WTC11 (cell line): ENCODE measurements at regions not wholly inside any gene's neighbourhood (a gene's known extent, or its start where the extent isn't known, plus 50 kb on each side); places are given as distances from the start of the nearest gene placed in this dataset.

Source experiments
- ATAC-seq: fragments of 200-7000 bp; cut with Tn5 transposase; 2 replicates; pipeline ENCODE4 v1.10.0; 2021; ENCODE audit warnings: mild to moderate bottlenecking, moderate library complexity
- CTCF ChIA-PET: fragments of 300-600 bp; sonication (Branson Sonifier 250); formaldehyde crosslinking; loops from one replicate; lab custom pipeline; 2021; ENCODE audit warnings: antibody characterized with exemption; lab: Charles Lee
- POLR2A ChIA-PET: fragments of 350-600 bp; sonication (Branson Sonifier 250); formaldehyde crosslinking; loops from one replicate; lab custom pipeline; 2021; ENCODE audit warnings: antibody characterized with exemption; lab: Charles Lee
- DNase-seq: peaks from one replicate; pipeline ENCODE4 v3.0.0; 2021; ENCODE audit warnings: low spot score
- H3K27ac Mint-ChIP-seq: 2 replicates; pipeline ENCODE4 v1.8.0; 2021; ENCODE audit warnings: mixed read lengths
- H3K27me3 Mint-ChIP-seq: 2 replicates; pipeline ENCODE4 v1.8.0; 2021; ENCODE audit warnings: low read depth, mild to moderate bottlenecking, moderate library complexity, mixed read lengths
- H3K36me3 Mint-ChIP-seq: 2 replicates; pipeline ENCODE4 v1.8.0; 2021; ENCODE audit warnings: mixed read lengths
- H3K4me1 Mint-ChIP-seq: 2 replicates; pipeline ENCODE4 v1.8.0; 2022; ENCODE audit warnings: mixed read lengths
- H3K4me3 Mint-ChIP-seq: 2 replicates; pipeline ENCODE4 v1.8.0; 2021; ENCODE audit warnings: mild to moderate bottlenecking, moderate library complexity, mixed read lengths
- H3K9me3 Mint-ChIP-seq: 2 replicates; pipeline ENCODE4 v1.8.0; 2021; ENCODE audit warnings: mixed read lengths
- ELF4 ChIP-seq: sonication (generic); formaldehyde crosslinking; IDR thresholded peaks from 2 replicates; pipeline ENCODE4 v1.8.1; 2022; ENCODE audit warnings: low read depth, mild to moderate bottlenecking, moderate library complexity, missing genetic modification reagents
- EMX1 ChIP-seq: fragments of 250-450 bp; sonication (Bioruptor Pico); IDR thresholded peaks from 2 replicates; pipeline ENCODE4 v1.8.0; 2021; ENCODE audit warnings: mild to moderate bottlenecking
- ESRRA ChIP-seq: sonication (generic); formaldehyde crosslinking; IDR thresholded peaks from 2 replicates; pipeline ENCODE4 v1.8.1; 2022; ENCODE audit warnings: mild to moderate bottlenecking, missing genetic modification reagents, borderline replicate concordance
- HMGA2 ChIP-seq: fragments of 250-450 bp; sonication (Bioruptor Pico); IDR thresholded peaks from 2 replicates; pipeline ENCODE4 v1.4.0; 2021; ENCODE audit warnings: mild to moderate bottlenecking, moderate library complexity
- JAZF1 ChIP-seq: fragments of 250-450 bp; sonication (Bioruptor Pico); IDR thresholded peaks from 2 replicates; pipeline ENCODE4 v1.9.0; 2021; ENCODE audit warnings: moderate library complexity, mild to moderate bottlenecking, inconsistent platforms
- SOX15 ChIP-seq: fragments of 250-450 bp; sonication (Bioruptor Pico); IDR thresholded peaks from 2 replicates; pipeline ENCODE4 v1.9.0; 2021; ENCODE audit warnings: mild to moderate bottlenecking
- TEAD1 ChIP-seq: sonication (generic); formaldehyde crosslinking; IDR thresholded peaks from 2 replicates; pipeline ENCODE4 v1.8.0; 2022; ENCODE audit warnings: mild to moderate bottlenecking, missing genetic modification reagents
- TP53 ChIP-seq: sonication (generic); formaldehyde crosslinking; IDR thresholded peaks from 2 replicates; pipeline ENCODE4 v1.8.1; 2023; ENCODE audit warnings: mild to moderate bottlenecking, missing genetic modification reagents
- ZNF317 ChIP-seq: sonication (generic); formaldehyde crosslinking; IDR thresholded peaks from 2 replicates; pipeline ENCODE4 v1.8.1; 2023; ENCODE audit warnings: low read depth, mild to moderate bottlenecking, moderate library complexity, missing genetic modification reagents, borderline replicate concordance
- TF ChIP-seq, protein P1 (sequence below): fragments of 250-450 bp; sonication (Bioruptor Pico); IDR thresholded peaks from 2 replicates; pipeline ENCODE4 v1.9.0; 2021; ENCODE audit warnings: mild to moderate bottlenecking, borderline replicate concordance
- TF ChIP-seq, protein P2 (sequence below): sonication (generic); formaldehyde crosslinking; IDR thresholded peaks from 2 replicates; pipeline ENCODE4 v1.8.0; 2022; ENCODE audit warnings: mild to moderate bottlenecking, missing genetic modification reagents
- TF ChIP-seq, protein P3 (sequence below): sonication (generic); formaldehyde crosslinking; IDR thresholded peaks from 2 replicates; pipeline ENCODE4 v1.8.0; 2022; ENCODE audit warnings: missing genetic modification reagents
- TF ChIP-seq, protein P4 (sequence below): sonication (generic); formaldehyde crosslinking; IDR thresholded peaks from 2 replicates; pipeline ENCODE4 v1.8.1; 2023; ENCODE audit warnings: mild to moderate bottlenecking, missing genetic modification reagents
- TF ChIP-seq, protein P5 (sequence below): fragments of 250-450 bp; sonication (Bioruptor Pico); IDR thresholded peaks from 2 replicates; pipeline ENCODE4 v1.9.0; 2021; ENCODE audit warnings: mild to moderate bottlenecking
- TF ChIP-seq, protein P6 (sequence below): sonication (generic); formaldehyde crosslinking; IDR thresholded peaks from 2 replicates; pipeline ENCODE4 v1.8.1; 2023; ENCODE audit warnings: mild to moderate bottlenecking, missing genetic modification reagents, moderate library complexity
- TF ChIP-seq, protein P7 (sequence below): sonication (generic); formaldehyde crosslinking; IDR thresholded peaks from 2 replicates; pipeline ENCODE4 v1.8.1; 2023; ENCODE audit warnings: mild to moderate bottlenecking, moderate library complexity, missing genetic modification reagents
- TF ChIP-seq, protein P8 (sequence below): sonication (generic); formaldehyde crosslinking; IDR thresholded peaks from 2 replicates; pipeline ENCODE4 v1.8.0; 2022; ENCODE audit warnings: mild to moderate bottlenecking, missing genetic modification reagents

DNA sequence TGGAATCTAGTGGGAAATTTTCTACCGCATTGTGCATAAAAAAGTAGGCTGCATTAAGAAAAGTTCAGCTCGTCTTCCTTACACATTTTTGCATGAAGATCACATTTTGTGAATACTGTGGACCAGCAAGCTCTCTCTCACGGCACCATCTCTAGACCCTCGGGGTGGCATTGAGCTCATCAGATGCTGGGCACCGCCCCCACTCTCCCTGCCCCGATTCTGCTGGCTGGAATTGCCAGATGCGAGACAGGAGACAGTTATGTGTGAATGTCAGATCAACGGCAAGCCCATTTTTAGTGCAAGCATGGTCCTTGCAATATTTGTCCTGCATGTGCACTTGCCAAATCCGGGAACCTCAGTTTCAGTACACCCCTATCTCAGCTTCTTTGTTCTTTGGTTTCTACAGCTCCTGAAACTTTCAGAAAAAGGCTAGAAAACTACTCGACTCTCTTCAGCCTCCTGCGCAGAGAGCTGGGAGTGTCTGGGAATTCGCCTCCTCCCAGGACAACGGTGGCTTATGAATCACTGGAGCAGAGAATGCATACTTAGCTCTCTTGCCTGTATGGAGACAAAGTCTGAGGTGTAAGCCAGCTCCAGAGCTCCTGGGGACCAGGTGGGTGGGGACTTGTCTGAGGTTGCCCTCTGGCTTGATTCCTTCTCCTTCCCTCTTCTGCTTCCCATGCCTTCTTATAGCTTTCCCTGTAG, 285.2 kb upstream of the ATP10A start:
- H3K36me3 Mint-ChIP-seq, result peaks cover 4% of the 10 kb centered on the region

DNA sequence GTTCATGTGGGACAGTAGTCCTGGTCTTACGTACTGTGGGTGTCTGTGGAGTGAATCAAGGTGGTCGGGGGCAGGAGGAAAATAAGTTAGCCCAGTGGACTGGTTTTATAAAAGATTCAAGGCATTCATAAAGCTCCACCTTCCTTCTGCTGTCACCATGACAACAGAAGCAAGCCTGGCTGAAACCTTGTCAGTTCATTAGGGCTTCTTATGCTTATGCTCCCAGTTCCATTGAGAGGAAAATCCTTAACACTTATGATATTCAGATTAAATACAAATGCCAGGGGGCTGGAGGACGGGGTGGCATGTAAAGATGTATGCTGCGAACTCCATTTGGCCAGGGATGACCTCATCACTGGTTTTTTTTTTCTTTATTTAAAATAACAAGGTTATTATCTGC, 283.1 kb upstream of the ATP10A start:
- no peaks in the 10 kb centered on the region for H3K27me3 Mint-ChIP-seq
- H3K36me3 Mint-ChIP-seq, result no peaks in the 10 kb centered on the region

More for the DNA sequence above, 285.2 kb upstream of the ATP10A start:
- TF ChIP-seq TP53 (CRISPR knock-in tag), result no peak
- TF ChIP-seq, protein P1, sequence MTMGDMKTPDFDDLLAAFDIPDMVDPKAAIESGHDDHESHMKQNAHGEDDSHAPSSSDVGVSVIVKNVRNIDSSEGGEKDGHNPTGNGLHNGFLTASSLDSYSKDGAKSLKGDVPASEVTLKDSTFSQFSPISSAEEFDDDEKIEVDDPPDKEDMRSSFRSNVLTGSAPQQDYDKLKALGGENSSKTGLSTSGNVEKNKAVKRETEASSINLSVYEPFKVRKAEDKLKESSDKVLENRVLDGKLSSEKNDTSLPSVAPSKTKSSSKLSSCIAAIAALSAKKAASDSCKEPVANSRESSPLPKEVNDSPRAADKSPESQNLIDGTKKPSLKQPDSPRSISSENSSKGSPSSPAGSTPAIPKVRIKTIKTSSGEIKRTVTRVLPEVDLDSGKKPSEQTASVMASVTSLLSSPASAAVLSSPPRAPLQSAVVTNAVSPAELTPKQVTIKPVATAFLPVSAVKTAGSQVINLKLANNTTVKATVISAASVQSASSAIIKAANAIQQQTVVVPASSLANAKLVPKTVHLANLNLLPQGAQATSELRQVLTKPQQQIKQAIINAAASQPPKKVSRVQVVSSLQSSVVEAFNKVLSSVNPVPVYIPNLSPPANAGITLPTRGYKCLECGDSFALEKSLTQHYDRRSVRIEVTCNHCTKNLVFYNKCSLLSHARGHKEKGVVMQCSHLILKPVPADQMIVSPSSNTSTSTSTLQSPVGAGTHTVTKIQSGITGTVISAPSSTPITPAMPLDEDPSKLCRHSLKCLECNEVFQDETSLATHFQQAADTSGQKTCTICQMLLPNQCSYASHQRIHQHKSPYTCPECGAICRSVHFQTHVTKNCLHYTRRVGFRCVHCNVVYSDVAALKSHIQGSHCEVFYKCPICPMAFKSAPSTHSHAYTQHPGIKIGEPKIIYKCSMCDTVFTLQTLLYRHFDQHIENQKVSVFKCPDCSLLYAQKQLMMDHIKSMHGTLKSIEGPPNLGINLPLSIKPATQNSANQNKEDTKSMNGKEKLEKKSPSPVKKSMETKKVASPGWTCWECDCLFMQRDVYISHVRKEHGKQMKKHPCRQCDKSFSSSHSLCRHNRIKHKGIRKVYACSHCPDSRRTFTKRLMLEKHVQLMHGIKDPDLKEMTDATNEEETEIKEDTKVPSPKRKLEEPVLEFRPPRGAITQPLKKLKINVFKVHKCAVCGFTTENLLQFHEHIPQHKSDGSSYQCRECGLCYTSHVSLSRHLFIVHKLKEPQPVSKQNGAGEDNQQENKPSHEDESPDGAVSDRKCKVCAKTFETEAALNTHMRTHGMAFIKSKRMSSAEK (CRISPR knock-in tag), result no peak
- no peaks in the 10 kb centered on the region for H3K27me3 Mint-ChIP-seq
- peaks cover 10% of the 10 kb centered on the region for H3K9me3 Mint-ChIP-seq
- H3K4me1 Mint-ChIP-seq, result peaks cover 29% of the 10 kb centered on the region
- POLR2A ChIA-PET, result no interaction called here
- no peak overlapping the region for H3K4me3 Mint-ChIP-seq
- DNase-seq (no peak), ATAC-seq (no peak; the same call in 1 of the 2 replicates)
- no peak overlapping the region for H3K27ac Mint-ChIP-seq
- CTCF ChIA-PET, result interaction anchor here (0.9 to 1.8 kb wide), 4 partner anchors 52 to 438 kb away, joined by 3 to 11 read pairs (median 3); no protein-coding TSS in a partner anchor

More for the DNA sequence above, 283.1 kb upstream of the ATP10A start:
- Mint-ChIP-seq H3K9me3 (peaks cover 5% of the 10 kb centered on the region), H3K27ac (no peak overlapping the region), H3K4me1 (peaks cover 27% of the 10 kb centered on the region), H3K4me3 (no peak overlapping the region)
- ChIA-PET CTCF (interaction anchor here (1.2 kb wide), 1 partner anchor 10 kb away, joined by 6 read pairs; no protein-coding TSS in a partner anchor), POLR2A (no interaction called here)
- no peak for TF ChIP-seq JAZF1 (CRISPR knock-in tag)
- TF ChIP-seq, protein P2, sequence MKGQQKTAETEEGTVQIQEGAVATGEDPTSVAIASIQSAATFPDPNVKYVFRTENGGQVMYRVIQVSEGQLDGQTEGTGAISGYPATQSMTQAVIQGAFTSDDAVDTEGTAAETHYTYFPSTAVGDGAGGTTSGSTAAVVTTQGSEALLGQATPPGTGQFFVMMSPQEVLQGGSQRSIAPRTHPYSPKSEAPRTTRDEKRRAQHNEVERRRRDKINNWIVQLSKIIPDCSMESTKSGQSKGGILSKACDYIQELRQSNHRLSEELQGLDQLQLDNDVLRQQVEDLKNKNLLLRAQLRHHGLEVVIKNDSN (CRISPR knock-in tag), result no peak
- TF ChIP-seq, protein P3, sequence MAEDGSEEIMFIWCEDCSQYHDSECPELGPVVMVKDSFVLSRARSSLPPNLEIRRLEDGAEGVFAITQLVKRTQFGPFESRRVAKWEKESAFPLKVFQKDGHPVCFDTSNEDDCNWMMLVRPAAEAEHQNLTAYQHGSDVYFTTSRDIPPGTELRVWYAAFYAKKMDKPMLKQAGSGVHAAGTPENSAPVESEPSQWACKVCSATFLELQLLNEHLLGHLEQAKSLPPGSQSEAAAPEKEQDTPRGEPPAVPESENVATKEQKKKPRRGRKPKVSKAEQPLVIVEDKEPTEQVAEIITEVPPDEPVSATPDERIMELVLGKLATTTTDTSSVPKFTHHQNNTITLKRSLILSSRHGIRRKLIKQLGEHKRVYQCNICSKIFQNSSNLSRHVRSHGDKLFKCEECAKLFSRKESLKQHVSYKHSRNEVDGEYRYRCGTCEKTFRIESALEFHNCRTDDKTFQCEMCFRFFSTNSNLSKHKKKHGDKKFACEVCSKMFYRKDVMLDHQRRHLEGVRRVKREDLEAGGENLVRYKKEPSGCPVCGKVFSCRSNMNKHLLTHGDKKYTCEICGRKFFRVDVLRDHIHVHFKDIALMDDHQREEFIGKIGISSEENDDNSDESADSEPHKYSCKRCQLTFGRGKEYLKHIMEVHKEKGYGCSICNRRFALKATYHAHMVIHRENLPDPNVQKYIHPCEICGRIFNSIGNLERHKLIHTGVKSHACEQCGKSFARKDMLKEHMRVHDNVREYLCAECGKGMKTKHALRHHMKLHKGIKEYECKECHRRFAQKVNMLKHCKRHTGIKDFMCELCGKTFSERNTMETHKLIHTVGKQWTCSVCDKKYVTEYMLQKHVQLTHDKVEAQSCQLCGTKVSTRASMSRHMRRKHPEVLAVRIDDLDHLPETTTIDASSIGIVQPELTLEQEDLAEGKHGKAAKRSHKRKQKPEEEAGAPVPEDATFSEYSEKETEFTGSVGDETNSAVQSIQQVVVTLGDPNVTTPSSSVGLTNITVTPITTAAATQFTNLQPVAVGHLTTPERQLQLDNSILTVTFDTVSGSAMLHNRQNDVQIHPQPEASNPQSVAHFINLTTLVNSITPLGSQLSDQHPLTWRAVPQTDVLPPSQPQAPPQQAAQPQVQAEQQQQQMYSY (CRISPR knock-in tag), result no peak
- TF ChIP-seq ESRRA (CRISPR knock-in tag), result no peak
- TF ChIP-seq SOX15 (CRISPR knock-in tag), result no peak
- no peak for TF ChIP-seq ZNF317
- TF ChIP-seq, protein P4, sequence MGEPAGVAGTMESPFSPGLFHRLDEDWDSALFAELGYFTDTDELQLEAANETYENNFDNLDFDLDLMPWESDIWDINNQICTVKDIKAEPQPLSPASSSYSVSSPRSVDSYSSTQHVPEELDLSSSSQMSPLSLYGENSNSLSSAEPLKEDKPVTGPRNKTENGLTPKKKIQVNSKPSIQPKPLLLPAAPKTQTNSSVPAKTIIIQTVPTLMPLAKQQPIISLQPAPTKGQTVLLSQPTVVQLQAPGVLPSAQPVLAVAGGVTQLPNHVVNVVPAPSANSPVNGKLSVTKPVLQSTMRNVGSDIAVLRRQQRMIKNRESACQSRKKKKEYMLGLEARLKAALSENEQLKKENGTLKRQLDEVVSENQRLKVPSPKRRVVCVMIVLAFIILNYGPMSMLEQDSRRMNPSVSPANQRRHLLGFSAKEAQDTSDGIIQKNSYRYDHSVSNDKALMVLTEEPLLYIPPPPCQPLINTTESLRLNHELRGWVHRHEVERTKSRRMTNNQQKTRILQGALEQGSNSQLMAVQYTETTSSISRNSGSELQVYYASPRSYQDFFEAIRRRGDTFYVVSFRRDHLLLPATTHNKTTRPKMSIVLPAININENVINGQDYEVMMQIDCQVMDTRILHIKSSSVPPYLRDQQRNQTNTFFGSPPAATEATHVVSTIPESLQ (CRISPR knock-in tag), result no peak
- TF ChIP-seq, protein P5, sequence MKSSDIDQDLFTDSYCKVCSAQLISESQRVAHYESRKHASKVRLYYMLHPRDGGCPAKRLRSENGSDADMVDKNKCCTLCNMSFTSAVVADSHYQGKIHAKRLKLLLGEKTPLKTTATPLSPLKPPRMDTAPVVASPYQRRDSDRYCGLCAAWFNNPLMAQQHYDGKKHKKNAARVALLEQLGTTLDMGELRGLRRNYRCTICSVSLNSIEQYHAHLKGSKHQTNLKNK (CRISPR knock-in tag), result no peak
- TF ChIP-seq, protein P6, sequence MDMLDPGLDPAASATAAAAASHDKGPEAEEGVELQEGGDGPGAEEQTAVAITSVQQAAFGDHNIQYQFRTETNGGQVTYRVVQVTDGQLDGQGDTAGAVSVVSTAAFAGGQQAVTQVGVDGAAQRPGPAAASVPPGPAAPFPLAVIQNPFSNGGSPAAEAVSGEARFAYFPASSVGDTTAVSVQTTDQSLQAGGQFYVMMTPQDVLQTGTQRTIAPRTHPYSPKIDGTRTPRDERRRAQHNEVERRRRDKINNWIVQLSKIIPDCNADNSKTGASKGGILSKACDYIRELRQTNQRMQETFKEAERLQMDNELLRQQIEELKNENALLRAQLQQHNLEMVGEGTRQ (CRISPR knock-in tag), result no peak
- TF ChIP-seq, protein P7, sequence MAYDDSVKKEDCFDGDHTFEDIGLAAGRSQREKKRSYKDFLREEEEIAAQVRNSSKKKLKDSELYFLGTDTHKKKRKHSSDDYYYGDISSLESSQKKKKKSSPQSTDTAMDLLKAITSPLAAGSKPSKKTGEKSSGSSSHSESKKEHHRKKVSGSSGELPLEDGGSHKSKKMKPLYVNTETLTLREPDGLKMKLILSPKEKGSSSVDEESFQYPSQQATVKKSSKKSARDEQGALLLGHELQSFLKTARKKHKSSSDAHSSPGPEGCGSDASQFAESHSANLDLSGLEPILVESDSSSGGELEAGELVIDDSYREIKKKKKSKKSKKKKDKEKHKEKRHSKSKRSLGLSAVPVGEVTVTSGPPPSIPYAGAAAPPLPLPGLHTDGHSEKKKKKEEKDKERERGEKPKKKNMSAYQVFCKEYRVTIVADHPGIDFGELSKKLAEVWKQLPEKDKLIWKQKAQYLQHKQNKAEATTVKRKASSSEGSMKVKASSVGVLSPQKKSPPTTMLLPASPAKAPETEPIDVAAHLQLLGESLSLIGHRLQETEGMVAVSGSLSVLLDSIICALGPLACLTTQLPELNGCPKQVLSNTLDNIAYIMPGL (CRISPR knock-in tag), result no peak
- TF ChIP-seq EMX1 (CRISPR knock-in tag), result no peak
- no peak for TF ChIP-seq HMGA2 (CRISPR knock-in tag)
- TF ChIP-seq ELF4, result no peak
- TF ChIP-seq, protein P8, sequence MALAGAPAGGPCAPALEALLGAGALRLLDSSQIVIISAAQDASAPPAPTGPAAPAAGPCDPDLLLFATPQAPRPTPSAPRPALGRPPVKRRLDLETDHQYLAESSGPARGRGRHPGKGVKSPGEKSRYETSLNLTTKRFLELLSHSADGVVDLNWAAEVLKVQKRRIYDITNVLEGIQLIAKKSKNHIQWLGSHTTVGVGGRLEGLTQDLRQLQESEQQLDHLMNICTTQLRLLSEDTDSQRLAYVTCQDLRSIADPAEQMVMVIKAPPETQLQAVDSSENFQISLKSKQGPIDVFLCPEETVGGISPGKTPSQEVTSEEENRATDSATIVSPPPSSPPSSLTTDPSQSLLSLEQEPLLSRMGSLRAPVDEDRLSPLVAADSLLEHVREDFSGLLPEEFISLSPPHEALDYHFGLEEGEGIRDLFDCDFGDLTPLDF (CRISPR knock-in tag), result no peak
- no peak for TF ChIP-seq TEAD1 (CRISPR knock-in tag)
- ATAC-seq, result no peak
- no peak for DNase-seq
